H1 (cell line): ENCODE measurements at regions not wholly inside any gene's neighbourhood (a gene's known extent, or its start where the extent isn't known, plus 50 kb on each side); places are given as distances from the start of the nearest gene placed in this dataset.

Experiments used
- EP300 ChIP-seq, 2 experiments: IDR thresholded peaks; 1 replicate in 1 of 2; 2 replicates in 1 of 2; pipeline ENCODE4 v1.6.1; 2011 to 2012; ENCODE audit warnings: low read depth in 2 of 2, low read length in 2 of 2, mild to moderate bottlenecking in 2 of 2, borderline replicate concordance in 1 of 2, inconsistent platforms in 1 of 2, moderate library complexity in 1 of 2
- POLR2A ChIP-seq, 2 experiments: IDR thresholded peaks; 1 replicate in 1 of 2; 2 replicates in 1 of 2; pipeline ENCODE4 v1.6.1; 2011; ENCODE audit warnings: low read depth in 2 of 2, low read length in 2 of 2, mild to moderate bottlenecking in 2 of 2; ENCODE audit errors: control extremely low read depth in 1 of 2
- SIN3A ChIP-seq, 2 experiments: IDR thresholded peaks in 1 of 2; conservative IDR thresholded peaks in 1 of 2; 2 replicates each; pipeline ENCODE4 v1.6.1; 2011 to 2012; ENCODE audit warnings: low read length in 2 of 2, improper control_type of control experiment in 1 of 2, low read depth in 1 of 2, mild to moderate bottlenecking in 1 of 2
- TBP ChIP-seq: IDR thresholded peaks from 2 replicates; pipeline ENCODE4 v1.6.1; 2011; ENCODE audit warnings: low read depth, low read length, improper control_type of control experiment
- USF2 ChIP-seq: IDR thresholded peaks from 2 replicates; pipeline ENCODE4 v1.6.1; 2011; ENCODE audit warnings: low read length, improper control_type of control experiment

- TF ChIP-seq TBP (no peak), POLR2A (IDR thresholded peaks at IDR 0.05; ENCODE audit: control extremely low read depth in 1 of 2, low read depth in 2 of 2, low read length in 2 of 2) (no peak), SIN3A (conservative IDR thresholded peaks at IDR 0.05 in 1 of 2, IDR thresholded peaks at IDR 0.05 in 1 of 2; ENCODE audit: low read depth in 1 of 2, low read length in 2 of 2) (no peak), USF2 (no peak), EP300 (IDR thresholded peaks at IDR 0.05; ENCODE audit: borderline replicate concordance in 1 of 2, low read depth in 2 of 2, low read length in 2 of 2) (no peak)
- TF ChIP-seq, all 59 proteins: peak for 0
Measured at GRCh38 chr9:36504156-36504555, 68.5 kb upstream of the MELK start (continued).
